ENCODE measurements at regions not wholly inside any gene's neighbourhood (a gene's known extent, or its start where the extent isn't known, plus 50 kb on each side); places are given as distances from the start of the nearest gene placed in this dataset.

DNA sequence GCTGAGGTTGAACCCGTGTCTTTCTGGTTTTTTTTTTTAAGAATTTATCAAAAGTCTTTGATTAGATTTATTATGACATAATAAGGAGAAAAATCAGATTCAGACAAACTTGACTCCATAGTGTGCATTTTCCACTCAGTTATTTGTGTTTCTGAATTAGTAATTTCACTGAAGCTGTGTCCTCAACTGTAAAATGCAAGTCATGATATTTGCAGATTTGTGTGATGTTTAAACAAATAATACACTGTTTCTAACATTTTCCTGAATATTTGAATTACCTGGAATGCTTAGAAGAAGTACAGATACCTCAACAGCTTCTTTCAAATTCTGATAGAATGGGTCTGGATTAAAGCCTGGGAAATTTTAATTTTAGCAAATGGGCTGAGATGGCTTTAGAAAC is 1050.3 kb upstream of the MAP3K7 start:
- TF ChIP-seq, protein P1, sequence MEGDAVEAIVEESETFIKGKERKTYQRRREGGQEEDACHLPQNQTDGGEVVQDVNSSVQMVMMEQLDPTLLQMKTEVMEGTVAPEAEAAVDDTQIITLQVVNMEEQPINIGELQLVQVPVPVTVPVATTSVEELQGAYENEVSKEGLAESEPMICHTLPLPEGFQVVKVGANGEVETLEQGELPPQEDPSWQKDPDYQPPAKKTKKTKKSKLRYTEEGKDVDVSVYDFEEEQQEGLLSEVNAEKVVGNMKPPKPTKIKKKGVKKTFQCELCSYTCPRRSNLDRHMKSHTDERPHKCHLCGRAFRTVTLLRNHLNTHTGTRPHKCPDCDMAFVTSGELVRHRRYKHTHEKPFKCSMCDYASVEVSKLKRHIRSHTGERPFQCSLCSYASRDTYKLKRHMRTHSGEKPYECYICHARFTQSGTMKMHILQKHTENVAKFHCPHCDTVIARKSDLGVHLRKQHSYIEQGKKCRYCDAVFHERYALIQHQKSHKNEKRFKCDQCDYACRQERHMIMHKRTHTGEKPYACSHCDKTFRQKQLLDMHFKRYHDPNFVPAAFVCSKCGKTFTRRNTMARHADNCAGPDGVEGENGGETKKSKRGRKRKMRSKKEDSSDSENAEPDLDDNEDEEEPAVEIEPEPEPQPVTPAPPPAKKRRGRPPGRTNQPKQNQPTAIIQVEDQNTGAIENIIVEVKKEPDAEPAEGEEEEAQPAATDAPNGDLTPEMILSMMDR (IDR thresholded peaks at IDR 0.05; ENCODE audit: poor library complexity) = no peak
- TF ChIP-seq EZH2 (IDR thresholded peaks at IDR 0.05; ENCODE audit: borderline replicate concordance) (no peak), EZH2phosphoT487 (IDR thresholded peaks at IDR 0.05; ENCODE audit: low read depth, severe bottlenecking, unreplicated experiment) (no peak)

Data from hepatocyte (in vitro differentiated cells).